B cell (primary cell): ENCODE measurements at regions not wholly inside any gene's neighbourhood (a gene's known extent, or its start where the extent isn't known, plus 50 kb on each side); places are given as distances from the start of the nearest gene placed in this dataset.

Source experiments
- CTCF ChIP-seq: fragments of 200-600 bp; IDR thresholded peaks from one replicate; pipeline ENCODE4 v1.8.0; 2022; ENCODE audit warnings: antibody characterized with exemption, mild to moderate bottlenecking
- EZH2 ChIP-seq: IDR thresholded peaks from 2 replicates; pipeline ENCODE4 v1.6.1; 2012; ENCODE audit warnings: borderline replicate concordance, low read depth, mild to moderate bottlenecking, moderate library complexity, low read length; ENCODE audit not compliant: insufficient read depth, poor library complexity, severe bottlenecking

GRCh38 chr7:96920064-96920463 is 85.3 kb upstream of the DLX6 start:
- no peak for TF ChIP-seq CTCF
- no peak for TF ChIP-seq EZH2
